Breast epithelium (tissue), 3 donors: ENCODE measurements at regions not wholly inside any gene's neighbourhood (a gene's known extent, or its start where the extent isn't known, plus 50 kb on each side); places are given as distances from the start of the nearest gene placed in this dataset.

Experiments
- CTCF ChIP-seq, 3 donors: fragments of 450-650 bp; IDR thresholded peaks; one replicate each; pipeline ENCODE4 v1.5.1; 2016 to 2017; ENCODE audit warnings: antibody characterized with exemption in 3 of 3, mild to moderate bottlenecking in 3 of 3, moderate library complexity in 3 of 3
- POLR2AphosphoS5 ChIP-seq, 3 donors: sonication (generic); formaldehyde crosslinking; IDR thresholded peaks; one replicate each; pipeline ENCODE4 v1.6.1; 2017; ENCODE audit warnings: antibody characterized with exemption in 3 of 3

GRCh38 chr10:64573623-64574325 is 1052.6 kb downstream of the REEP3 start:
- TF ChIP-seq POLR2AphosphoS5 (IDR thresholded peaks at IDR 0.05) = no peak
- TF ChIP-seq CTCF (IDR thresholded peaks at IDR 0.05) = no peak
